H1 (cell line): ENCODE measurements at regions not wholly inside any gene's neighbourhood (a gene's known extent, or its start where the extent isn't known, plus 50 kb on each side); places are given as distances from the start of the nearest gene placed in this dataset.
A peak's percentile ranks its signal among the peaks of the same experiment; 100 is the strongest.

ENCODE experiments used
- CTCF ChIA-PET: fragments of 300-600 bp; sonication (Branson Sonifier 250); formaldehyde crosslinking; loops from one replicate; lab custom pipeline; 2021; ENCODE audit not compliant: partially characterized antibody; lab: Charles Lee
- POLR2A ChIA-PET: fragments of 300-600 bp; sonication (Branson Sonifier 250); formaldehyde crosslinking; loops from one replicate; lab custom pipeline; 2021; ENCODE audit warnings: inconsistent platforms; ENCODE audit not compliant: partially characterized antibody; lab: Charles Lee
- DNase-seq, 2 experiments: peaks; one replicate each; pipeline versions ENCODE4 v3.0.0 to v3.0.0-alpha.2; 2010 to 2022; ENCODE audit warnings: low spot score in 2 of 2, low read depth in 1 of 2, mixed read lengths in 1 of 2
- FAIRE-seq: peaks from 2 replicates; lab custom pipeline; 2011; peaks lifted over from hg19 to GRCh38; lab: Jason Lieb, UNC
- H2AFZ ChIP-seq: 2 replicates; pipeline ENCODE4 v1.8.1; 2012; ENCODE audit warnings: low read length, inconsistent platforms
- H2AK5ac ChIP-seq: 2 replicates; pipeline ENCODE4 v1.6.1; 2013; ENCODE audit warnings: low read depth, low read length
- H2BK120ac ChIP-seq: replicated peaks from 2 replicates; pipeline ENCODE3; 2013; ENCODE audit warnings: low read depth, low read length, inconsistent platforms
- H2BK12ac ChIP-seq: 2 replicates; pipeline ENCODE4 v1.6.1; 2013; ENCODE audit warnings: low read depth, low read length
- H2BK15ac ChIP-seq: 2 replicates; pipeline ENCODE4 v1.6.1; 2013; ENCODE audit warnings: low read length
- H2BK20ac ChIP-seq: 2 replicates; pipeline ENCODE4 v1.6.1; 2013; ENCODE audit warnings: low read length
- H2BK5ac ChIP-seq: 2 replicates; pipeline ENCODE4 v1.6.1; 2013; ENCODE audit warnings: low read depth, low read length
- H3K14ac ChIP-seq: 2 replicates; pipeline ENCODE4 v1.6.1; 2013; ENCODE audit warnings: inconsistent platforms; ENCODE audit not compliant: insufficient read length
- H3K18ac ChIP-seq: 2 replicates; pipeline ENCODE4 v1.6.1; 2013; ENCODE audit warnings: low read length; ENCODE audit errors: extremely low read depth
- H3K23ac ChIP-seq: 2 replicates; pipeline ENCODE4 v1.6.1; 2013; ENCODE audit warnings: inconsistent platforms; ENCODE audit not compliant: insufficient read length
- H3K23me2 ChIP-seq: 2 replicates; pipeline ENCODE4 v1.6.1; 2013; ENCODE audit warnings: low read depth, low read length
- H3K27ac ChIP-seq: 2 replicates; pipeline ENCODE4 v1.6.1; 2011; ENCODE audit warnings: low read depth, low read length, inconsistent platforms
- H3K27me3 ChIP-seq, 4 experiments: replicated peaks in 1 of 4; 1 replicate in 1 of 4; 2 replicates in 3 of 4; pipeline versions ENCODE4 v1.6.1 to v1.8.1; 2011 to 2013; ENCODE audit warnings: low read length in 3 of 4, mild to moderate bottlenecking in 3 of 4, inconsistent platforms in 2 of 4, mixed read lengths in 2 of 4, moderate library complexity in 1 of 4; ENCODE audit not compliant: control insufficient read depth in 3 of 4, insufficient read depth in 3 of 4; ENCODE audit errors: extremely low read depth in 1 of 4
- H3K36me3 ChIP-seq, 4 experiments: 2 replicates each; pipeline versions ENCODE4 v1.6.1 to v1.8.1; 2011 to 2013; ENCODE audit warnings: mild to moderate bottlenecking in 4 of 4, low read length in 3 of 4, moderate library complexity in 2 of 4, control low read depth in 1 of 4, inconsistent platforms in 1 of 4; ENCODE audit not compliant: insufficient read depth in 4 of 4, control insufficient read depth in 2 of 4
- H3K4ac ChIP-seq: replicated peaks from 2 replicates; pipeline ENCODE3; 2013; ENCODE audit warnings: low read length, low read depth, mixed read lengths, inconsistent platforms; ENCODE audit not compliant: insufficient read length
- H3K4me1 ChIP-seq, 4 experiments: replicated peaks in 1 of 4; 1 replicate in 1 of 4; 2 replicates in 3 of 4; pipeline versions ENCODE4 v1.6.1 to v1.8.1; 2011 to 2013; ENCODE audit warnings: low read length in 3 of 4, inconsistent platforms in 2 of 4, mixed read lengths in 1 of 4; ENCODE audit not compliant: insufficient read depth in 4 of 4, control insufficient read depth in 3 of 4
- H3K4me2 ChIP-seq, 2 experiments: 2 replicates each; pipeline versions ENCODE4 v1.6.1 to v1.8.1; 2011 to 2013; ENCODE audit warnings: low read depth in 2 of 2, low read length in 2 of 2, control low read depth in 1 of 2, inconsistent platforms in 1 of 2, mild to moderate bottlenecking in 1 of 2; ENCODE audit not compliant: insufficient read depth in 1 of 2
- H3K4me3 ChIP-seq, 4 experiments: fragments of 200-600, 300-600 bp in 1 of 4; sonication (generic), shearing (Covaris generic), sonication (Bioruptor Twin) in 1 of 4; 2 replicates each; pipeline versions ENCODE4 v1.5.1 to v1.8.1; 2011 to 2016; ENCODE audit warnings: low read length in 4 of 4, low read depth in 3 of 4, control low read depth in 2 of 4, inconsistent platforms in 2 of 4, mild to moderate bottlenecking in 2 of 4, mixed read lengths in 1 of 4, moderate library complexity in 1 of 4; ENCODE audit not compliant: insufficient read depth in 2 of 4; ENCODE audit errors: extremely low read depth in 1 of 4
- H3K56ac ChIP-seq: replicated peaks from 2 replicates; pipeline ENCODE3; 2013; ENCODE audit warnings: low read depth, mild to moderate bottlenecking, mixed read lengths, low read length, inconsistent platforms; ENCODE audit not compliant: insufficient read length
- H3K79me1 ChIP-seq: 2 replicates; pipeline ENCODE4 v1.6.1; 2013; ENCODE audit warnings: low read depth, low read length, control low read depth
- H3K79me2 ChIP-seq, 2 experiments: 2 replicates each; pipeline versions ENCODE4 v1.6.1 to v1.8.1; 2012 to 2013; ENCODE audit warnings: low read length in 2 of 2, mild to moderate bottlenecking in 2 of 2, inconsistent platforms in 1 of 2; ENCODE audit not compliant: insufficient read depth in 2 of 2, control insufficient read depth in 1 of 2
- H3K9ac ChIP-seq, 4 experiments: replicated peaks in 1 of 4; 1 replicate in 1 of 4; 2 replicates in 3 of 4; pipeline versions ENCODE4 v1.6.1 to v1.8.1; 2011 to 2013; ENCODE audit warnings: low read depth in 3 of 4, low read length in 3 of 4, control low read depth in 2 of 4, mild to moderate bottlenecking in 2 of 4, moderate library complexity in 2 of 4, inconsistent platforms in 1 of 4; ENCODE audit errors: extremely low read depth in 1 of 4
- H3K9me3 ChIP-seq, 2 experiments: 2 replicates each; pipeline versions ENCODE4 v1.6.1 to v1.8.1; 2012 to 2013; ENCODE audit warnings: mild to moderate bottlenecking in 2 of 2, moderate library complexity in 2 of 2, control low read depth in 1 of 2, inconsistent platforms in 1 of 2, low read depth in 1 of 2, low read length in 1 of 2, mixed read lengths in 1 of 2; ENCODE audit not compliant: insufficient read depth in 2 of 2
- H4K20me1 ChIP-seq, 2 experiments: replicated peaks in 1 of 2; 2 replicates each; pipeline versions ENCODE3 to v1.8.1; 2011 to 2013; ENCODE audit warnings: inconsistent platforms in 2 of 2, low read length in 2 of 2, mild to moderate bottlenecking in 1 of 2; ENCODE audit not compliant: insufficient read depth in 2 of 2, control insufficient read depth in 1 of 2
- H4K5ac ChIP-seq: 2 replicates; pipeline ENCODE4 v1.6.1; 2013; ENCODE audit warnings: low read length, low read depth, mixed read lengths, inconsistent platforms; ENCODE audit not compliant: insufficient read length
- H4K8ac ChIP-seq: 2 replicates; pipeline ENCODE4 v1.8.0; 2013; ENCODE audit warnings: mild to moderate bottlenecking, moderate library complexity, low read length, inconsistent platforms; ENCODE audit not compliant: insufficient read depth; ENCODE audit errors: extremely low read depth
- H4K91ac ChIP-seq: replicated peaks from 2 replicates; pipeline ENCODE3; 2013; ENCODE audit warnings: low read length, mixed read lengths, inconsistent platforms; ENCODE audit not compliant: insufficient read length
- BRCA1 ChIP-seq: IDR thresholded peaks from 2 replicates; pipeline ENCODE4 v1.6.1; 2012; ENCODE audit warnings: low read depth, low read length, improper control_type of control experiment
- EGR1 ChIP-seq: IDR thresholded peaks from 2 replicates; pipeline ENCODE4 v1.6.1; 2011; ENCODE audit warnings: low read depth, low read length, borderline replicate concordance
- EZH2 ChIP-seq: fragments of 200-600 bp; sonication (generic); IDR thresholded peaks from 2 replicates; pipeline ENCODE4 v1.7.1; 2012; ENCODE audit warnings: low read depth, mild to moderate bottlenecking, moderate library complexity, low read length, inconsistent platforms; ENCODE audit not compliant: severe bottlenecking
- GABPA ChIP-seq: IDR thresholded peaks from 2 replicates; pipeline ENCODE4 v1.6.1; 2011; ENCODE audit warnings: mild to moderate bottlenecking, low read length, moderate library complexity, borderline replicate concordance; ENCODE audit not compliant: insufficient read depth
- KDM1A ChIP-seq: fragments of 200-600, 300-600 bp; sonication (generic); IDR thresholded peaks from 2 replicates; pipeline ENCODE4 v1.7.1; 2016; ENCODE audit warnings: mild to moderate bottlenecking, low read length, borderline replicate concordance
- KDM4A ChIP-seq: IDR thresholded peaks from one replicate; pipeline ENCODE4 v1.7.1; 2012; ENCODE audit warnings: low read depth, mild to moderate bottlenecking, moderate library complexity, low read length, inconsistent platforms; ENCODE audit not compliant: severe bottlenecking
- MAX ChIP-seq: IDR thresholded peaks from 2 replicates; pipeline ENCODE4 v1.6.1; 2012; ENCODE audit warnings: inconsistent platforms
- POU5F1 ChIP-seq: IDR thresholded peaks from 2 replicates; pipeline ENCODE4 v1.6.1; 2011; ENCODE audit warnings: low read depth, mild to moderate bottlenecking, low read length, moderate library complexity
- RBBP5 ChIP-seq: IDR thresholded peaks from 2 replicates; pipeline ENCODE4 v1.7.1; 2012; ENCODE audit warnings: low read depth, mild to moderate bottlenecking, inconsistent platforms, low read length, moderate library complexity, borderline replicate concordance
- RXRA ChIP-seq: IDR thresholded peaks from 2 replicates; pipeline ENCODE4 v1.6.1; 2011; ENCODE audit warnings: low read depth, mild to moderate bottlenecking, low read length, moderate library complexity; ENCODE audit not compliant: insufficient read depth
- SIRT6 ChIP-seq: IDR thresholded peaks from one replicate; pipeline ENCODE4 v1.7.1; 2012; ENCODE audit warnings: low read length, inconsistent platforms
- TEAD4 ChIP-seq: IDR thresholded peaks from 2 replicates; pipeline ENCODE4 v1.6.1; 2012; ENCODE audit warnings: low read depth, low read length, inconsistent platforms, mixed read lengths
- WGBS, 2 experiments: shearing (Covaris generic) in 1 of 2; methylation state at CpG; one replicate each; pipeline versions ENCODE4 v1.1.6 to v1.1.7; 2013 to 2015; ENCODE audit warnings: low lambda C conversion rate in 2 of 2, mixed read lengths in 2 of 2, inconsistent platforms in 1 of 2, low coverage in 1 of 2, missing lambda C conversion rate in 1 of 2; ENCODE audit not compliant: insufficient replicate concordance in 2 of 2, insufficient coverage in 1 of 2, insufficient read length in 1 of 2; ENCODE audit errors: extremely low coverage in 1 of 2, missing lambda C conversion rate in 1 of 2; 5-methylcytosine and 5-hydroxymethylcytosine counted together

GRCh38 chr11:123301696-123302400, 106.8 kb upstream of the CLMP start:
- Histone ChIP-seq H4K5ac (no peak overlapping the region), H3K23ac (no peak overlapping the region), H3K4ac (no peak overlapping the region), H3K27me3 (peaks cover 2 to 22% (median 18%) of the 10 kb centered on the region in 4 experiments), H3K9me3 (no peaks in the 10 kb centered on the region), H2BK15ac (no peak overlapping the region), H3K4me3 (peak overlapping the region; percentile 42 to 80 (median 61)), H3K27ac (no peak overlapping the region), H3K9ac (no peak overlapping the region; a peak in 1 of 7 replicates), H3K4me2 (peak overlapping the region; percentile 91 to 96), H2BK120ac (no peak overlapping the region), H4K8ac (peak overlapping the region; percentile 54; the same call in 1 of the 2 replicates), H4K91ac (no peak overlapping the region), H3K79me2 (no peaks in the 10 kb centered on the region), H3K4me1 (peaks cover 0 to 11% (median 6%) of the 10 kb centered on the region in 4 experiments; a peak in 6 of 7 replicates), H4K20me1 (no peaks in the 10 kb centered on the region), H2AK5ac (no peak overlapping the region), H3K14ac (no peak overlapping the region), H3K79me1 (no peaks in the 10 kb centered on the region), H3K18ac (peak overlapping the region; percentile 10; the same call in 1 of the 2 replicates), H2BK20ac (0 out of 2 replicates have a peak overlapping the region, but pooled peaks have one; percentile 11), H2BK12ac (no peak overlapping the region), H2BK5ac (no peak overlapping the region), H3K36me3 (no peaks in the 10 kb centered on the region), H3K56ac (no peak overlapping the region), H3K23me2 (peaks cover 4% of the 10 kb centered on the region; the same call in 1 of the 2 replicates), H2AFZ (peak overlapping the region; percentile 27)
- whole genome bisulfite sequencing, 2 experiments = 2% methylated on average over 53 of the region's 56 CpGs; no CpG with 5 or more reads in 1 of the 2 experiments
- DNase-seq = peak; percentile 46 to 93
- FAIRE-seq = no peak
- ChIA-PET CTCF (interaction anchor here (0.6 to 6.8 kb wide), 26 partner anchors 10 to 257 kb away, joined by 3 to 28 read pairs (median 4); no protein-coding TSS in a partner anchor), POLR2A (interaction anchor here (1.5 kb wide), 1 partner anchor 57 kb away, joined by 3 read pairs; no protein-coding TSS in a partner anchor)
- 0 out of 2 replicates have a peak, but pooled peaks have one; percentile 24 for TF ChIP-seq TEAD4
- no peak for TF ChIP-seq POU5F1
- peak; percentile 43; the same call in 1 of the 2 replicates for TF ChIP-seq KDM1A
- TF ChIP-seq KDM4A = peak; percentile 94
- TF ChIP-seq SIRT6 = no peak
- peak; percentile 71 for TF ChIP-seq MAX
- TF ChIP-seq EZH2 = peak; percentile 37
- no peak; the same call in 1 of the 2 replicates for TF ChIP-seq EGR1
- peak; percentile 62; the same call in 1 of the 2 replicates for TF ChIP-seq RBBP5
- TF ChIP-seq BRCA1 = no peak
- peak; percentile 30; the same call in 1 of the 2 replicates for TF ChIP-seq GABPA
- TF ChIP-seq RXRA = no peak
